GM12864 (cell line): ENCODE measurements at regions not wholly inside any gene's neighbourhood (a gene's known extent, or its start where the extent isn't known, plus 50 kb on each side); places are given as distances from the start of the nearest gene placed in this dataset.

ENCODE experiments used
- DNase-seq: peaks from one replicate; pipeline ENCODE4 v3.0.0-alpha.2; 2011; ENCODE audit warnings: low read depth
- H3K4me3 ChIP-seq: 2 replicates; pipeline ENCODE4 v1.5.1; 2011; ENCODE audit warnings: mild to moderate bottlenecking, low read depth, low read length, control low read depth
- TF ChIP-seq, protein P1 (sequence below): IDR thresholded peaks from 2 replicates; pipeline ENCODE4 v1.5.1; 2011; ENCODE audit warnings: low read depth, mild to moderate bottlenecking, moderate library complexity, low read length, control low read depth, inconsistent platforms; ENCODE audit errors: missing control alignments

DNA sequence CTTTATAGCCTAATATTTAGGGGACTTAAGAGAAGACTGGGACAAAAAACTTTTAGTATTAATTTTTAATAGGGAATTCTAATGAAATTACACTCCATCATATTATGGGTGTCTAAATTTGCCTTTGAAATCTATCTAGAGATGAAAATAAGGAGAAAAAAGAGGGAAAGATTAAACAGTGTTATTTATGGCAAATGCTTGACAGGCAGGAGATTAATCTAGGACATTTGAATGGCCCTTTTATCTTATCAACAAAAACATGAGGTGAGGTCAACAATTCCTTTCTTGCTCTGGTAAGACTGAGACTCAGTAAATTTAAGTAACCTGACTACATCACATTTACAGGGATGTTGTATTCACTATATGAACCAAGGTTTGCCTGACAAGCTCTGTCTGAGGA, 852.8 kb upstream of the CTNND2 start:
- TF ChIP-seq, protein P1, sequence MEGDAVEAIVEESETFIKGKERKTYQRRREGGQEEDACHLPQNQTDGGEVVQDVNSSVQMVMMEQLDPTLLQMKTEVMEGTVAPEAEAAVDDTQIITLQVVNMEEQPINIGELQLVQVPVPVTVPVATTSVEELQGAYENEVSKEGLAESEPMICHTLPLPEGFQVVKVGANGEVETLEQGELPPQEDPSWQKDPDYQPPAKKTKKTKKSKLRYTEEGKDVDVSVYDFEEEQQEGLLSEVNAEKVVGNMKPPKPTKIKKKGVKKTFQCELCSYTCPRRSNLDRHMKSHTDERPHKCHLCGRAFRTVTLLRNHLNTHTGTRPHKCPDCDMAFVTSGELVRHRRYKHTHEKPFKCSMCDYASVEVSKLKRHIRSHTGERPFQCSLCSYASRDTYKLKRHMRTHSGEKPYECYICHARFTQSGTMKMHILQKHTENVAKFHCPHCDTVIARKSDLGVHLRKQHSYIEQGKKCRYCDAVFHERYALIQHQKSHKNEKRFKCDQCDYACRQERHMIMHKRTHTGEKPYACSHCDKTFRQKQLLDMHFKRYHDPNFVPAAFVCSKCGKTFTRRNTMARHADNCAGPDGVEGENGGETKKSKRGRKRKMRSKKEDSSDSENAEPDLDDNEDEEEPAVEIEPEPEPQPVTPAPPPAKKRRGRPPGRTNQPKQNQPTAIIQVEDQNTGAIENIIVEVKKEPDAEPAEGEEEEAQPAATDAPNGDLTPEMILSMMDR: no peak
- DNase-seq: no peak
- H3K4me3 ChIP-seq: no peak overlapping the region

DNA sequence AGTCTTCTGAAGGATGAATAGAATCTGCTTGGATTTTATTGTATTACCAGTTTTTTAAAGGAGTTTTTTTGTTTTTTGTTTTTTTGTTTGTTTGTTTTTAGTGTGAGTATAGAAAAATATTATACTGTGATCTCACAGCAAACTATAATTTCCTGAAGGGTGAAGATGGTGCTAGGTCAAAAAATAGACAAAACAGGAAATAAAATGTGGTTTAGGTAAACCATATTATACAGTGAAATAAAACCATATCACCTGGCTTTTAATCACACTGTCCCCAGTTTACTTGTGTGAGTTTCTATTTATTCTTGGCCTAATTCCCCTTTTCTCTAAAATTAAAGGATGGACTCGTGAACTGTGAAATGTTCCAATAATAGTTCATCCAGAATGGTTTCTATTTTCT, 841.3 kb upstream of the CTNND2 start:
- no peak overlapping the region for H3K4me3 ChIP-seq
- TF ChIP-seq, protein P1: no peak
- no peak for DNase-seq

DNA sequence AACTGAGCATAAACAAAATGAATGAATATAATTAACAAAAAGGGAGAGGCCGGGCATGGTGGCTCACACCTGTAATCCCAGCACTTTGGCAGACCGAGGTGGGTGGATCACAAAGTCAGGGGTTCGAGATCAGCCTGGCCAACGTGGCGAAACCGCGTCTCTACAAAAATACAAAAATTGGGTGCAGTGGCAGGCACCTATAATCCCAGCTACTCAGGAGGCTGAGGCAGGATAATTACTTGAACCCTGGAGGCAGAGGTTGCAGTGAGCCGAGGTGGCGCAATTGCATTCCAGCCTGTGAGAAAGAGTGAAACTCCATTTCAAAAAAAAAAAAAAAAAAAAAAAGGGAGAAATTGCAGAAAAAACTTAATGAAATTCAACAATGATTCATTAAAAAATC, 839.3 kb upstream of the CTNND2 start:
- TF ChIP-seq, protein P1: no peak
- DNase-seq: no peak
- no peak overlapping the region for H3K4me3 ChIP-seq

DNA sequence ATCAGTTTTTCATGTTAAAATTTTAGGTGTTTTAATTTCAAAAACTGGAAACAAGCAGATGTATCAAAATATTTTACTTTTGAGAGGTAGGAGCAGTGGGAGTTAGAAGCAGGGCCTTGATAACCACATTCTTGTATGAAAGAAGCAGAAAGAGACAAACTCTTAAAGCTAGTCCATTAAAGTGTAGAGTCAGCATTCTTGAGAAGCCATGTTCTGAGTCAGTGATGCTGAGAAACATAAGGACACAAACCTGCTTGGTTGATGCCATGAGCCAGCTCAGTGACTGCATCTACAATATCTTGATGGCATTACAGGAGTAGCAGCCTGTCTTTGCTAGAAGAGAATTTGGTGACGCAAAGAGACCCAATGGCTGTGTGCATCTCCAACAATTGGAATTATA, 826.1 kb upstream of the CTNND2 start:
- DNase-seq: no peak
- TF ChIP-seq, protein P1: no peak
- H3K4me3 ChIP-seq: no peak overlapping the region

DNA sequence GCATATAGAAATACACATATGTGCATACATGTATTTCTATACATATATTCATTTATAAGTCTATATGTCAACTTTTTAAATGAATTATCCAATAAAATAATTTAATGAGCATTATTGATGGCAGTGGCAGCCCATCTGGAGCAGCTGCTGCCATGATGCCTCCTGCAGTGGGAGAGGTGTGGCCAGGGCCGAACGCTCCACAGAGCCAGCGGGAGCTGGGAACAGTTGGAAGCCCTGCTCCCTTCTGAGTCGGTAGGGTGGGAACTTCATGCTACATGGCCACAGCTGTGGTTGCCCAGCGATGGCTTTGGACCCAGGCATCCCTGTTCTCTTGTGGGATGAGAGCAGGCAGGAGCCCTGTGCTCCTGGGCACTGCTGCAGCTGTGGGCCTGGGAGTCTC, 812.4 kb upstream of the CTNND2 start:
- no peak for DNase-seq
- no peak overlapping the region for H3K4me3 ChIP-seq
- TF ChIP-seq, protein P1: no peak

DNA sequence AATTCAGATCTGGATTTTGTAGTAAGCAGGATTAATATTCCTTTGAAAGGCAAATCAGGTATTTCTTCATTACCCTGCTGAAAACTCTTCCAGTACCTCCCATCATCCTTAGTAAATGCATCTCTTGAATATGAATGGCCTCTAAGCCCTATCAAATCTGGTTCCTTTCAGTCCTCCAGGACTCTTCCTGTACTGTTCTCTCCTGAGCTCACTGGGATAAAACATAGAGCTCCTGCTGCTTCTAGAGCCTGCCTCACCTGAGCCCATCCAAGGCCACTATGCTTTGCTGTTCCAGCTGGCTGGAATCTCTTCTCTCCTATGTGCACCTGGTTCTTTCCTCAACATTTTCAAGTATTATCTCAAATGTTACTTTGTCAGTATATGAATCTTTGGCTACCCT, 803.3 kb upstream of the CTNND2 start:
- no peak for DNase-seq
- TF ChIP-seq, protein P1: no peak
- no peak overlapping the region for H3K4me3 ChIP-seq

DNA sequence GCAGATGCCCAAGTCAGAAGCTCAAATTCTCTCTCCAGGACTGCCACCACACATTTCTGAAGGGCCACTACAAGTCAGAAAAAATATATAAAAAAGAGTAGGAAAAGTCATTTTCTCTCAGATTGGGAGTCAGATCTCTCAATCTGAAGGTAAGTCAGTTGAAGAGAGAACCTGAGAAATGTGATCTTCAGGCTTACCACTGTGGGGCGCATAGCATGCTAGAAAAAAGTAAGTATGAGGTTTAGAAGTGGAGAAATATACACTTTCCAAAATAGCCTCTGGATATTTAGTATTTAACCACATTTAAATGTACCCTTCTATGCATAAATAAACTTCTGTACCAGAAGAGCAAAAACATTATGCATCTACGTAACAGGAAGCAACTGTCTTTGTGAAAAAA, 800.7 kb upstream of the CTNND2 start:
- no peak overlapping the region for H3K4me3 ChIP-seq
- TF ChIP-seq, protein P1: no peak
- no peak for DNase-seq
